ENCODE measurements at regions not wholly inside any gene's neighbourhood (a gene's known extent, or its start where the extent isn't known, plus 50 kb on each side); places are given as distances from the start of the nearest gene placed in this dataset.

- peaks cover 20% of the 10 kb centered on the region for H3K27me3 ChIP-seq (ENCODE audit: control insufficient read depth, low read length)
Observed at GRCh38 chr3:46146548-46146947, 61.6 kb downstream of the CCR1 start.

DNA sequence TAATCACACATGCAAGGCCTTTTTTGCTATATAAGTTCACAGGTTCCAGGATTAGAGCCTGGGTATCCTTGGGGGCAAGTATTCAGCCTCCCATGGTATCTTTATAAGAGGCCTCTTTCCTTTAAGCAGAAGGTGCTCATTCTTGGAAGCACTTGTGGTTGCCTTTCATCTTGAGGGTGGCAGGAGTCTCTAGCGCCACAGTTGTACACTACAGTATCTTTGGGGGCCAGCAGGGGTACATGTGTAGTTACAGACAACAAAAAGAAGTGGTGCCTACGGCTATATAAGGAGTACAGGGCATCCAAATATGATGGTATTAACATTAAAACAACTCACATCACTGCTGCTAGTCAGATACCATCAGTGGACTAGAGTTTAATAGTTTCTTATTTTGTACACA is 62.1 kb downstream of the CCR1 start:
- no peaks in the 10 kb centered on the region for H3K79me2 ChIP-seq (ENCODE audit: control insufficient read depth, low read length)
- no peaks in the 10 kb centered on the region for H3K4me1 ChIP-seq (ENCODE audit: control insufficient read depth, low read length)
- no peak overlapping the region for H3K27ac ChIP-seq (ENCODE audit: low read depth, low read length)
- H3K9me3 ChIP-seq (ENCODE audit: control insufficient read depth, insufficient read depth, low read length), result no peaks in the 10 kb centered on the region; the same call in 1 of the 2 replicates
- TF ChIP-seq CTCF (IDR thresholded peaks at IDR 0.05; ENCODE audit: low read depth, low read length, poor library complexity, severe bottlenecking) (no peak), EZH2phosphoT487 (IDR thresholded peaks at IDR 0.05; ENCODE audit: borderline replicate concordance, low read length) (no peak)
- no peak overlapping the region for H3K4me3 ChIP-seq (ENCODE audit: low read length)
- peaks cover 20% of the 10 kb centered on the region for H3K27me3 ChIP-seq (ENCODE audit: control insufficient read depth, low read length)
- no peaks in the 10 kb centered on the region for H3K9me2 ChIP-seq (replicated peaks; ENCODE audit: control insufficient read depth, low read length)
- no peaks in the 10 kb centered on the region for H3K36me3 ChIP-seq (ENCODE audit: control insufficient read depth, low read length)
- H4K20me1 ChIP-seq (ENCODE audit: control insufficient read depth, insufficient read depth, low read depth, low read length), result no peaks in the 10 kb centered on the region
- no peak overlapping the region for H3K4me2 ChIP-seq (ENCODE audit: low read length)
- no peaks in the 10 kb centered on the region for H3F3A ChIP-seq (ENCODE audit: control insufficient read depth, insufficient read depth)

More at GRCh38 chr3:46146548-46146947, 61.6 kb downstream of the CCR1 start:
- no peak for TF ChIP-seq EZH2phosphoT487 (IDR thresholded peaks at IDR 0.05; ENCODE audit: borderline replicate concordance, low read length)
- TF ChIP-seq CTCF (IDR thresholded peaks at IDR 0.05; ENCODE audit: low read depth, low read length, poor library complexity, severe bottlenecking), result no peak
- H3K27ac ChIP-seq (ENCODE audit: low read depth, low read length), result no peak overlapping the region
- no peaks in the 10 kb centered on the region for H3K36me3 ChIP-seq (ENCODE audit: control insufficient read depth, low read length)
- H3F3A ChIP-seq (ENCODE audit: control insufficient read depth, insufficient read depth), result no peaks in the 10 kb centered on the region
- H3K4me2 ChIP-seq (ENCODE audit: low read length), result no peak overlapping the region
- no peak overlapping the region for H3K4me3 ChIP-seq (ENCODE audit: low read length)
- H3K79me2 ChIP-seq (ENCODE audit: control insufficient read depth, low read length), result no peaks in the 10 kb centered on the region
- H4K20me1 ChIP-seq (ENCODE audit: control insufficient read depth, insufficient read depth, low read depth, low read length), result no peaks in the 10 kb centered on the region
- no peaks in the 10 kb centered on the region for H3K9me2 ChIP-seq (replicated peaks; ENCODE audit: control insufficient read depth, low read length)
- H3K9me3 ChIP-seq (ENCODE audit: control insufficient read depth, insufficient read depth, low read length), result no peaks in the 10 kb centered on the region; the same call in 1 of the 2 replicates
- no peaks in the 10 kb centered on the region for H3K4me1 ChIP-seq (ENCODE audit: control insufficient read depth, low read length)

- Histone ChIP-seq H3K9me3 (ENCODE audit: control insufficient read depth, insufficient read depth, low read length) (no peaks in the 10 kb centered on the region; the same call in 1 of the 2 replicates), H3K4me1 (ENCODE audit: control insufficient read depth, low read length) (no peaks in the 10 kb centered on the region), H4K20me1 (ENCODE audit: control insufficient read depth, insufficient read depth, low read depth, low read length) (no peaks in the 10 kb centered on the region), H3K4me2 (ENCODE audit: low read length) (no peak overlapping the region), H3F3A (ENCODE audit: control insufficient read depth, insufficient read depth) (no peaks in the 10 kb centered on the region), H3K4me3 (ENCODE audit: low read length) (no peak overlapping the region), H3K27me3 (ENCODE audit: control insufficient read depth, low read length) (peaks cover 20% of the 10 kb centered on the region), H3K27ac (ENCODE audit: low read depth, low read length) (no peak overlapping the region), H3K36me3 (ENCODE audit: control insufficient read depth, low read length) (no peaks in the 10 kb centered on the region), H3K9me2 (replicated peaks; ENCODE audit: control insufficient read depth, low read length) (no peaks in the 10 kb centered on the region), H3K79me2 (ENCODE audit: control insufficient read depth, low read length) (no peaks in the 10 kb centered on the region)
- TF ChIP-seq EZH2phosphoT487 (IDR thresholded peaks at IDR 0.05; ENCODE audit: borderline replicate concordance, low read length), result no peak
- no peak for TF ChIP-seq CTCF (IDR thresholded peaks at IDR 0.05; ENCODE audit: low read depth, low read length, poor library complexity, severe bottlenecking)
Observed at GRCh38 chr3:46145147-46145546, 63.0 kb downstream of the CCR1 start.
